Activated CD4-positive, alpha-beta memory T cell treated with anti-CD3 and anti-CD28 coated beads, Interleukin-2, amount 10 ng/mL, durations not matched to agents 7 days and 5 days (primary cell): ENCODE measurements at regions not wholly inside any gene's neighbourhood (a gene's known extent, or its start where the extent isn't known, plus 50 kb on each side); places are given as distances from the start of the nearest gene placed in this dataset.

Experiments used
- CTCF ChIA-PET: fragments of 350-600 bp; sonication (Branson Sonifier 250); formaldehyde crosslinking; loops from one replicate; lab custom pipeline; 2021; ENCODE audit warnings: antibody characterized with exemption, inconsistent platforms; lab: Charles Lee
- POLR2A ChIA-PET: fragments of 350-600 bp; sonication (Branson Sonifier 250); formaldehyde crosslinking; loops from one replicate; lab custom pipeline; 2021; ENCODE audit warnings: antibody characterized with exemption; lab: Charles Lee
- DNase-seq: peaks from one replicate; pipeline ENCODE4 v3.0.0-alpha.2; 2020
- H3K27ac Mint-ChIP-seq: one replicate; pipeline ENCODE4 v1.8.0; 2021; ENCODE audit warnings: mild to moderate bottlenecking, mixed read lengths
- H3K27me3 Mint-ChIP-seq: one replicate; pipeline ENCODE4 v1.8.0; 2021; ENCODE audit warnings: mixed read lengths
- H3K36me3 Mint-ChIP-seq: one replicate; pipeline ENCODE4 v1.8.0; 2021; ENCODE audit warnings: low read depth, mixed read lengths
- H3K4me1 Mint-ChIP-seq: one replicate; pipeline ENCODE4 v1.8.0; 2021; ENCODE audit warnings: mixed read lengths
- H3K4me3 Mint-ChIP-seq: one replicate; pipeline ENCODE4 v1.8.0; 2021; ENCODE audit warnings: mild to moderate bottlenecking, mixed read lengths
- H3K9me3 Mint-ChIP-seq: one replicate; pipeline ENCODE4 v1.8.0; 2021; ENCODE audit warnings: mixed read lengths

- no peak overlapping the region for H3K4me3 Mint-ChIP-seq
- no peaks in the 10 kb centered on the region for H3K4me1 Mint-ChIP-seq
- H3K27me3 Mint-ChIP-seq = no peaks in the 10 kb centered on the region
- CTCF ChIA-PET = no interaction called here
- no peaks in the 10 kb centered on the region for H3K36me3 Mint-ChIP-seq
- POLR2A ChIA-PET = no interaction called here
- no peak overlapping the region for H3K27ac Mint-ChIP-seq
- peaks cover 2% of the 10 kb centered on the region for H3K9me3 Mint-ChIP-seq
- no peak for DNase-seq
Observed at GRCh38 chr13:60754211-60755090, 357.4 kb downstream of the TDRD3 start.

DNA sequence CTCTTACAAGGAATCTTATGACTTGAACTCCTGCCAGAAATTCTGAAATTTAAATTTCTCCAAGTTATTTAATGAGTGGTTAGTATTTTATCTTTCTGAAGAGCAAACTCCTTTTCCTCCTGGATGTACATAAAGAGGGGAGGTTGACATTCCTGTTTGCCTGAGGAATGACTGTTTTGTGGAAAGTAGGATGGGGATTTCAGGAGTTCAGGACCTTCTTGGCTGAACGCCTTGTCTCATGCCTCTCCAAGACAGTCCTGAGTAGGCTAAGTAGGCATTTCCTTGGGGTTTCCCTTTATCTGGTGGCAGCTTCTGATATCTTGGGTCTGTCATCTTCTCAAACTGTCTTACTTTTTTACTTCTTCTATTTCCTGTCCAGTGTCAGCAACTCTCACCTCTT lies 356.6 kb downstream of the TDRD3 start:
- no peaks in the 10 kb centered on the region for H3K4me1 Mint-ChIP-seq
- POLR2A ChIA-PET = no interaction called here
- no peaks in the 10 kb centered on the region for H3K27me3 Mint-ChIP-seq
- peaks cover 2% of the 10 kb centered on the region for H3K9me3 Mint-ChIP-seq
- DNase-seq = no peak
- H3K4me3 Mint-ChIP-seq = no peak overlapping the region
- CTCF ChIA-PET = interaction anchor here (0.6 kb wide), 1 partner anchor 553 kb away, joined by 3 read pairs; no protein-coding TSS in a partner anchor
- no peaks in the 10 kb centered on the region for H3K36me3 Mint-ChIP-seq
- no peak overlapping the region for H3K27ac Mint-ChIP-seq

- Mint-ChIP-seq H3K4me1 (no peaks in the 10 kb centered on the region), H3K27me3 (no peaks in the 10 kb centered on the region), H3K27ac (no peak overlapping the region), H3K9me3 (peaks cover 3% of the 10 kb centered on the region), H3K36me3 (no peaks in the 10 kb centered on the region), H3K4me3 (no peak overlapping the region)
- ChIA-PET POLR2A (no interaction called here), CTCF (no interaction called here)
- DNase-seq = no peak
Observed at GRCh38 chr13:60745343-60745742, 348.3 kb downstream of the TDRD3 start.

DNA sequence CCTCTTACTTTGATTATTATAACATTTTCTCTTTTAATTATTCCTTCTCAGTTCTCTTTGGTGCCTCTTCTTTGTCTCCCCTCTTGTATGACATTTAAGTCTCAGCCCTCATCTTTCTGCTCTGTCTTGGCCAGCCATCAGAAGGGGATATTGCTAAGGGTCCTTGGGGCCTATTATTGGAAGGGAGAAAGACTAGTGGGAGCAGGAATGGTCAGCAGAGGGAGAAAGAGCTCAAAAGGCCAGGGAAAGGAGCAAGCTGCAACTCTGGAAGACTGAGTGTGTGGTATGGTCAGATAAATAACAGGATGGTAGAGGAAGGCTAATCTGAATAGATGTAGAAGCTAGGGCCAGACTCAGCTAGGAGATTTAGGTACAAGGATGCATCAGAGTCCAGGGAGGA lies 336.9 kb downstream of the TDRD3 start:
- Mint-ChIP-seq H3K4me3 (no peak overlapping the region), H3K27ac (no peak overlapping the region), H3K9me3 (peaks cover 12% of the 10 kb centered on the region)

DNA sequence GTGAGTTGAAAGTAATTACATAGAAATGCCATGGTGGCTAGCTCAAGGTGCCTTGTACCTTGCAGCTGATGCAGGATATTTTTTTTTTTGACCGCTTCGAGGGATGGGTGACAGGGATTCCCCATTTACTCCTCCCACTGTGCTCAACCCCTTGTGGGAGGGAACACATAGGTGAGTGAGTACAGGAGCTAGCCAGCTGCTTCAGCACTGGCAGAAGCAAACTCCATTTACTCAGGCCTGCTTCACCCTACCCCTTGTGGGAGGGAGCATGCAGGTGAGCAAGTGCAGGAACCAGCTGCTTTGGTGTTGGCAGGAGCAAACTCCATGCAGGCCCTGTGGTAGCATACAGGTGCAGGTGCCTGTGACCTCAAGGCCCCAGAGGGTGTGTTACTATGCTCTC lies 330.1 kb downstream of the TDRD3 start:
- no peaks in the 10 kb centered on the region for H3K4me1 Mint-ChIP-seq
- no peak for DNase-seq
- no peak overlapping the region for H3K4me3 Mint-ChIP-seq
- no peaks in the 10 kb centered on the region for H3K9me3 Mint-ChIP-seq
- POLR2A ChIA-PET = no interaction called here
- CTCF ChIA-PET = no interaction called here
- no peaks in the 10 kb centered on the region for H3K36me3 Mint-ChIP-seq
- H3K27ac Mint-ChIP-seq = no peak overlapping the region
- H3K27me3 Mint-ChIP-seq = no peaks in the 10 kb centered on the region

More for the DNA sequence above, 336.9 kb downstream of the TDRD3 start:
- Mint-ChIP-seq H3K36me3 (no peaks in the 10 kb centered on the region), H3K27me3 (no peaks in the 10 kb centered on the region), H3K4me1 (no peaks in the 10 kb centered on the region)
- DNase-seq = no peak
- POLR2A ChIA-PET = no interaction called here
- CTCF ChIA-PET = no interaction called here

DNA sequence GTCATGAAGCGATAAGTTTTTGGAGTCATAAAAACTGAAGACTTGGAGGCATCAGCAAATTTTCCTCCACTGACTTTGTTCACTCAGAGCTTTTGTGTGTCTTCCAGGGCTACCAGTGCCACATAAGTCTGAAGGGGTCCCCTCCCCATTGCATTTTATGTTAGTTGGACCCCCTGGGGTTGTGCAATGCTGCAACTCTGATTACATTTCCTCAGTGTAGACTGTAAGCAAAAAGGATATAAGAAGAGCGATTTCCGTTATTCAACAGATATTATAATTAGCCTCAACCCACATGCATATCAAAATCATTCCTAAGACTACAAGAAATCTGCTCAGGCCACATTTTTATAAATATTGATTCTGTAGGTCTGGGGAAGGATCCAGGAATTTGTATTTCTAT lies 324.0 kb downstream of the TDRD3 start:
- no peaks in the 10 kb centered on the region for H3K27me3 Mint-ChIP-seq
- DNase-seq = no peak
- no peaks in the 10 kb centered on the region for H3K4me1 Mint-ChIP-seq
- H3K4me3 Mint-ChIP-seq = no peak overlapping the region
- H3K9me3 Mint-ChIP-seq = no peaks in the 10 kb centered on the region
- no peaks in the 10 kb centered on the region for H3K36me3 Mint-ChIP-seq
- CTCF ChIA-PET = no interaction called here
- POLR2A ChIA-PET = no interaction called here
- no peak overlapping the region for H3K27ac Mint-ChIP-seq

- Mint-ChIP-seq H3K27me3 (no peaks in the 10 kb centered on the region), H3K9me3 (no peaks in the 10 kb centered on the region), H3K27ac (no peak overlapping the region), H3K4me1 (no peaks in the 10 kb centered on the region), H3K4me3 (no peak overlapping the region), H3K36me3 (no peaks in the 10 kb centered on the region)
- ChIA-PET CTCF (no interaction called here), POLR2A (no interaction called here)
- no peak for DNase-seq
Observed at GRCh38 chr13:60720590-60720989, 323.6 kb downstream of the TDRD3 start.

DNA sequence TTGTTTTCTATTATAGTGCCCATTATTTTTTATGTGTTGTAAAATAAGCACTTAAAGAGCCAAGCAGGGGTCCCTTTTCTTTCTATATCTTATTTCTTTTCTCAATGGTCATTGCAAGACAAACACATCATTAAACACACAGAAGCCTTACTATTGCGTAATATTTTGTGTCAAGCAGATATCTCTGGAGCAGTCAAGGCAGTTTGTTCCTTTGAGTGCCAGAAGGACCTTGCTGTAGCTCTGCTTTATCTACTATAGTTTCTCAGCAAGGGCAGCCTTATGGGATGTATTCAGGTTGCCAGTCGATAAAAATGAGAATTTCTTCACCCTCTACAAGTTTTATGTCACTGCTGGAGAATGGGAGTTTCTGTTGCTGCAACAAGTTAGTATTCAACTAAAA lies 319.3 kb downstream of the TDRD3 start:
- Mint-ChIP-seq H3K4me3 (no peak overlapping the region), H3K36me3 (no peaks in the 10 kb centered on the region), H3K27ac (no peak overlapping the region), H3K9me3 (no peaks in the 10 kb centered on the region), H3K4me1 (no peaks in the 10 kb centered on the region), H3K27me3 (no peaks in the 10 kb centered on the region)
- DNase-seq = no peak
- CTCF ChIA-PET = no interaction called here
- POLR2A ChIA-PET = no interaction called here

DNA sequence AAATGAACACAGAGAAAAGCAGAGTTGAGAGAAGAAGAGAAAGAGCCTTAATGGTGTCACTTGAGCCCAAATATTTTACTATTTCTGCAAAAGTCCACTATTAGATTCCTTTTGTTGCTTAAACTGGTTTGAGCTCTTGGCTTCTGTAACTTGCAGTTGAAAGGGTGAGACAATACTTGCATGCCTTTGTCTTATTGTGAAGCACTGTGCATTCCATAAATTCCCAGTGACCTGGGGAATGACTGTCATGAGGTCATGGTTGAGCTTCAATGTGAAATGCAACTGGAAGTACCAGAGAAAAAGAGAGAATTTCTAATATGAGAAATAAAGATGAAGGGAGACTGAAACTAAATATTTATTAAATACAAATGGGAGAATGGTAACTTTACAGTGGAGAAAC lies 310.9 kb downstream of the TDRD3 start:
- POLR2A ChIA-PET = no interaction called here
- H3K9me3 Mint-ChIP-seq = no peaks in the 10 kb centered on the region
- DNase-seq = no peak
- H3K27me3 Mint-ChIP-seq = no peaks in the 10 kb centered on the region
- no peaks in the 10 kb centered on the region for H3K36me3 Mint-ChIP-seq
- no peak overlapping the region for H3K27ac Mint-ChIP-seq
- no peak overlapping the region for H3K4me3 Mint-ChIP-seq
- no peaks in the 10 kb centered on the region for H3K4me1 Mint-ChIP-seq
- CTCF ChIA-PET = no interaction called here

DNA sequence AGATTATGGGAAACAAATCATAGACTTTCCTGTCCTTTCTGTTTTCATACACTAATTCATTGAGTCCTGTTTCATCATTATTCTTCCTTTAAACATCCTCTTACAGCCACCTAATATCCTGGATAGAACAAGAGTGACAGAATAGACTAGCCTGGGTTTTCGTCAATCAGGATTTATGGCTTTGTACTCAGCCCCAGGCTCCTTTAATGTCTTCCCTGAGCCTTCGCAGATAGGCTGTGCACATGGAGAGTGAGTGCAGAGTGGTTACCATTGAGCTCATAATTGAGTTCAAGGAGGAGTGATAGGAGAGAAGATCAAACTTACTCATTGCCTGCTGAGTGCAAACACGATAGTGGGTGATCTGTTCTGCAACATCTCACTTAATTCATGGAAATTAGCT lies 304.9 kb downstream of the TDRD3 start:
- no peaks in the 10 kb centered on the region for H3K27me3 Mint-ChIP-seq
- H3K9me3 Mint-ChIP-seq = no peaks in the 10 kb centered on the region
- ChIA-PET CTCF (no interaction called here), POLR2A (no interaction called here)
- no peak overlapping the region for H3K4me3 Mint-ChIP-seq
- H3K36me3 Mint-ChIP-seq = no peaks in the 10 kb centered on the region
- no peak for DNase-seq
- H3K4me1 Mint-ChIP-seq = no peaks in the 10 kb centered on the region
- no peak overlapping the region for H3K27ac Mint-ChIP-seq

DNA sequence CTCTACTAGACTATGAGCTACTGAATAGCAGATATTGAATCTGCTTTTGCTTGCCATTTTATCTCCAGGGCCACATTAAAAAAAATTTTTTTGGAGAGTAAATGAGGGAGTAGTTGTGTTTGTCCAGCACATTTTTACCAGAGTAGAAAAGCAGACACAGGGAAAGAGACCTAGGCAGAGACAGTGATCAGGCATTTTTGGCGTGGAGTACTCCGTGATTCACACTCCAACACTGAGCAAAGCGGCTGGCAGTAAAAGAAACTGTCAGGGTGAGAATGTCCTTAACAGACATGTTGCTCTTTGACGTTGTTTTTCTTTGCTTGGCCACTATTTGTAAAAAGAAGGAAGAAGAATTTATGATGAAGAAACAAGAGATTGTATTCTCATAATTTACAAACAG lies 304.0 kb downstream of the TDRD3 start:
- no peak overlapping the region for H3K27ac Mint-ChIP-seq
- H3K27me3 Mint-ChIP-seq = no peaks in the 10 kb centered on the region
- ChIA-PET POLR2A (no interaction called here), CTCF (no interaction called here)
- DNase-seq = no peak
- H3K36me3 Mint-ChIP-seq = no peaks in the 10 kb centered on the region
- H3K4me1 Mint-ChIP-seq = no peaks in the 10 kb centered on the region
- no peak overlapping the region for H3K4me3 Mint-ChIP-seq
- H3K9me3 Mint-ChIP-seq = no peaks in the 10 kb centered on the region

DNA sequence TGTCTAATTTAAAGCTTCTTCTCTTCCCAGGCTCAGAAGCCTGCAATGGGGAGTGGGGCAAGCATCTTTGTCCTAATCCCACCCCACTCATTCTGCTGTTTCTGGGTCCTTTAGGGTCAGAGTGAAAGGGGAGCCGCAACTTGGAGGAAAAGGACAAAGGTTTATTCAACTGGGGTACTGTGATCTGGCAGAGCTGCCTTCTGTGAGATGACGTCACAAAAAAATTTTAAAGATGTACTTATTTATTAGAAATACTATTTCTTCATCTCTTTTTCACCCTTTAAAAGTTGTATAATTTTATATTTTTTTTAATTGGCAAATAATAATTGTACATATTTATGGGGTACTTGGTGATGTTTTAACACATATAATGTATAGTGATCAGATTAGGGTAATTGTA lies 302.6 kb downstream of the TDRD3 start:
- Mint-ChIP-seq H3K27ac (no peak overlapping the region), H3K4me3 (no peak overlapping the region), H3K9me3 (no peaks in the 10 kb centered on the region), H3K4me1 (no peaks in the 10 kb centered on the region), H3K36me3 (no peaks in the 10 kb centered on the region), H3K27me3 (no peaks in the 10 kb centered on the region)
- no peak for DNase-seq
- POLR2A ChIA-PET = no interaction called here
- CTCF ChIA-PET = no interaction called here

GRCh38 chr13:60696602-60697001 lies 299.6 kb downstream of the TDRD3 start:
- no peak for DNase-seq
- CTCF ChIA-PET = no interaction called here
- H3K4me3 Mint-ChIP-seq = no peak overlapping the region
- H3K36me3 Mint-ChIP-seq = no peaks in the 10 kb centered on the region
- no peaks in the 10 kb centered on the region for H3K4me1 Mint-ChIP-seq
- POLR2A ChIA-PET = no interaction called here
- H3K27me3 Mint-ChIP-seq = no peaks in the 10 kb centered on the region
- no peaks in the 10 kb centered on the region for H3K9me3 Mint-ChIP-seq
- H3K27ac Mint-ChIP-seq = no peak overlapping the region

DNA sequence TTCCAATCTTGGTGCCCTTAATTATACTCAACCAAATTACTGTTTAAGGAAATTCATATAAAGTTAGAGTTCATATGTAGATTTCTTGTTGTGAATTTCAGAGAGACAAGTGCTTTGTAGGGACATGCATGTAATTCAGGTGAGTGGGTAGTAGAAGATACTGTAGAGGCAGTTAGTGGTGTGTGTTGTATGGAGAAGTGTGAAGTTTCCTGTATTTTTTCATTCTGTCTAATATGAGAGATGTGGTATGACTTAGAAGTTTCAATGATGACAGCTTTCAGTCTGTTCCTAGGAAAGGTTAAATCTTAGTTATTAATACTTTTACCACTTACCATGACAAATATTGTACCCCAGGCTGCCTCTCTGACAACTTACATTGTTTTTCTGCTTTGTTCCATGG lies 294.2 kb downstream of the TDRD3 start:
- ChIA-PET POLR2A (no interaction called here), CTCF (no interaction called here)
- no peaks in the 10 kb centered on the region for H3K9me3 Mint-ChIP-seq
- H3K4me1 Mint-ChIP-seq = peaks cover 3% of the 10 kb centered on the region
- H3K27me3 Mint-ChIP-seq = no peaks in the 10 kb centered on the region
- H3K27ac Mint-ChIP-seq = no peak overlapping the region
- DNase-seq = no peak
- H3K36me3 Mint-ChIP-seq = no peaks in the 10 kb centered on the region
- no peak overlapping the region for H3K4me3 Mint-ChIP-seq
